K562 (cell line): ENCODE measurements at regions not wholly inside any gene's neighbourhood (a gene's known extent, or its start where the extent isn't known, plus 50 kb on each side); places are given as distances from the start of the nearest gene placed in this dataset.

ENCODE experiments used
- ATAC-seq: fragments of 200-7000 bp; cut with Tn5 transposase; 3 replicates; pipeline ENCODE4 v1.9.1; 2020; ENCODE audit warnings: moderate library complexity
- BruUV-seq: library from RNA; stranded (reverse); fragments of 400-500 nt; replicated peaks from 2 replicates; lab custom pipeline; 2021; lab: Mats Ljungman, UMichigan
- CTCF ChIA-PET: fragments of 300-600 bp; formaldehyde crosslinking; extraction: SDS; loops from one replicate; lab custom pipeline; 2021; ENCODE audit warnings: low intra/inter-chr PET ratio; lab: Yijun Ruan, JAX
- POLR2A ChIA-PET: fragments of 300-600, 350-650 bp; sonication (Branson Sonifier 250); formaldehyde crosslinking; extraction: SDS; loops from one replicate; lab custom pipeline; 2021; ENCODE audit warnings: antibody characterized with exemption, inconsistent platforms; lab: Yijun Ruan, JAX
- DNase-seq, 4 experiments: peaks; one replicate each; pipeline versions ENCODE4 v3.0.0 to v3.0.0-alpha.2; 2011 to 2018; ENCODE audit warnings: low spot score in 3 of 4, mixed read lengths in 3 of 4; ENCODE audit errors: extremely low read depth in 1 of 4
- FAIRE-seq: peaks from 2 replicates; lab custom pipeline; 2011; peaks lifted over from hg19 to GRCh38; lab: Jason Lieb, UNC
- H2AFZ ChIP-seq: 2 replicates; pipeline ENCODE4 v1.6.0; 2011; ENCODE audit warnings: low read depth, low read length, control low read depth, inconsistent platforms
- H3K27ac ChIP-seq: fragments of 200-600 bp; 3 replicates; pipeline ENCODE4 v1.8.0; 2011; ENCODE audit warnings: low read depth, mild to moderate bottlenecking, control low read depth, inconsistent platforms, low read length, moderate library complexity, mixed read lengths; ENCODE audit errors: extremely low read depth
- H3K27me3 ChIP-seq, 2 experiments: fragments of 300-600 bp in 1 of 2; 2 replicates in 1 of 2; 3 replicates in 1 of 2; pipeline versions ENCODE4 v1.6.0 to v1.8.0; 2011; ENCODE audit warnings: inconsistent platforms in 2 of 2, low read length in 2 of 2, mild to moderate bottlenecking in 1 of 2, mixed read lengths in 1 of 2, moderate library complexity in 1 of 2; ENCODE audit not compliant: control insufficient read depth in 2 of 2, insufficient read depth in 2 of 2
- H3K36me3 ChIP-seq: fragments of 300-600 bp; 3 replicates; pipeline ENCODE4 v1.8.0; 2011; ENCODE audit warnings: mild to moderate bottlenecking, low read length, inconsistent platforms; ENCODE audit not compliant: control insufficient read depth, insufficient read depth
- H3K4me1 ChIP-seq, 2 experiments: fragments of 200-600 bp in 1 of 2; replicated peaks in 1 of 2; 2 replicates in 1 of 2; 3 replicates in 1 of 2; pipeline versions ENCODE4 v1.5.1 to v1.8.0; 2011; ENCODE audit warnings: inconsistent platforms in 2 of 2, low read length in 2 of 2, mild to moderate bottlenecking in 1 of 2, mixed read lengths in 1 of 2, moderate library complexity in 1 of 2; ENCODE audit not compliant: control insufficient read depth in 2 of 2, insufficient read depth in 2 of 2
- H3K4me2 ChIP-seq: 2 replicates; pipeline ENCODE4 v1.6.1; 2011; ENCODE audit warnings: low read length, control low read depth, inconsistent platforms, mixed read lengths; ENCODE audit not compliant: insufficient read depth
- H3K4me3 ChIP-seq: fragments of 200-600 bp; sonication (generic), shearing (Covaris generic); 2 replicates; pipeline ENCODE4 v1.5.1; 2016; ENCODE audit warnings: control low read depth, inconsistent platforms
- H3K79me2 ChIP-seq: fragments of 200-600 bp; 3 replicates; pipeline ENCODE4 v1.8.0; 2011; ENCODE audit warnings: low read length, inconsistent platforms; ENCODE audit not compliant: control insufficient read depth, insufficient read depth
- H3K9ac ChIP-seq, 2 experiments: 2 replicates each; pipeline versions ENCODE4 v1.6.0 to v1.6.1; 2011; ENCODE audit warnings: low read depth in 2 of 2, low read length in 2 of 2, control low read depth in 1 of 2, inconsistent platforms in 1 of 2, mild to moderate bottlenecking in 1 of 2, mixed read lengths in 1 of 2; ENCODE audit not compliant: insufficient read depth in 1 of 2
- H3K9me1 ChIP-seq: one replicate; pipeline ENCODE4 v1.6.0; 2011; ENCODE audit warnings: inconsistent platforms, mild to moderate bottlenecking, low read length, moderate library complexity; ENCODE audit not compliant: control insufficient read depth, insufficient read depth
- H3K9me3 ChIP-seq: replicated peaks from 2 replicates; pipeline ENCODE4 v1.5.1; 2011; ENCODE audit warnings: low read depth, low read length, inconsistent platforms; ENCODE audit not compliant: control insufficient read depth, insufficient read depth
- H4K20me1 ChIP-seq: replicated peaks from 2 replicates; pipeline ENCODE4 v1.6.1; 2011; ENCODE audit warnings: low read length, inconsistent platforms, mixed read lengths; ENCODE audit not compliant: control insufficient read depth, insufficient read depth
- CSDE1 ChIP-seq, 2 experiments: fragments of 450-650 bp; IDR thresholded peaks; 2 replicates each; pipeline ENCODE4 v1.6.1; 2016; ENCODE audit warnings: mild to moderate bottlenecking in 1 of 2
- PHB ChIP-seq: fragments of 250-450 bp; sonication (Bioruptor Pico); IDR thresholded peaks from 2 replicates; pipeline ENCODE4 v1.5.0; 2021
- SFPQ ChIP-seq: fragments of 200-400 bp; formaldehyde crosslinking; IDR thresholded peaks from 2 replicates; pipeline ENCODE4 v1.6.1; 2017; ENCODE audit warnings: mild to moderate bottlenecking, low read depth, low read length, moderate library complexity
- SPI1 ChIP-seq: IDR thresholded peaks from 2 replicates; pipeline ENCODE4 v1.6.1; 2011; ENCODE audit warnings: low read depth, low read length, control low read depth, borderline replicate concordance
- WGBS: fragments of 100-300 bp; shearing (Covaris generic); methylation state at CpG from one replicate; pipeline ENCODE4 v1.1.6; 2016; ENCODE audit warnings: low coverage, mixed read lengths; ENCODE audit not compliant: insufficient coverage; ENCODE audit errors: missing lambda C conversion rate; 5-methylcytosine and 5-hydroxymethylcytosine counted together
- in situ Hi-C: fragments of 300-500 bp; cut with MboI; formaldehyde crosslinking; loops from 4 replicates; pipeline ENCODE4 v1.15.0; 2018; ENCODE audit warnings: inconsistent platforms, mixed read lengths
- intact Hi-C: fragments of 100-400 bp; cut with micrococcal nuclease; formaldehyde crosslinking; loops from 2 replicates; pipeline ENCODE4 v1.14.2; 2022

GRCh38 chr13:73480779-73481559 is 422.2 kb downstream of the KLF5 start:
- no peak for ATAC-seq
- no peaks in the 10 kb centered on the region for H3K79me2 ChIP-seq
- ChIA-PET POLR2A (no interaction called here), CTCF (no interaction called here)
- H4K20me1 ChIP-seq: no peaks in the 10 kb centered on the region
- H3K4me3 ChIP-seq: no peak overlapping the region
- H3K4me1 ChIP-seq: no peaks in the 10 kb centered on the region
- no peaks in the 10 kb centered on the region for H3K36me3 ChIP-seq
- intact Hi-C loops (no loop called here), in situ Hi-C loops (no loop called here)
- no peaks in the 10 kb centered on the region for H3K27me3 ChIP-seq
- FAIRE-seq: no peak
- no peak for DNase-seq
- no peak overlapping the region for H3K4me2 ChIP-seq
- TF ChIP-seq SPI1 (no peak), PHB (no peak), SFPQ (no peak), CSDE1 (IDR thresholded peaks at IDR 0.05) (no peak)
- 5% methylated on average over 2 of the region's 2 CpGs for WGBS
- no peak overlapping the region for H2AFZ ChIP-seq
- no peak overlapping the region for H3K27ac ChIP-seq
- H3K9ac ChIP-seq: no peak overlapping the region
- H3K9me3 ChIP-seq: no peaks in the 10 kb centered on the region
- no peaks in the 10 kb centered on the region for H3K9me1 ChIP-seq
- BruUV-seq: no TSS peak
